ENCODE measurements at regions not wholly inside any gene's neighbourhood (a gene's known extent, or its start where the extent isn't known, plus 50 kb on each side); places are given as distances from the start of the nearest gene placed in this dataset.

DNA sequence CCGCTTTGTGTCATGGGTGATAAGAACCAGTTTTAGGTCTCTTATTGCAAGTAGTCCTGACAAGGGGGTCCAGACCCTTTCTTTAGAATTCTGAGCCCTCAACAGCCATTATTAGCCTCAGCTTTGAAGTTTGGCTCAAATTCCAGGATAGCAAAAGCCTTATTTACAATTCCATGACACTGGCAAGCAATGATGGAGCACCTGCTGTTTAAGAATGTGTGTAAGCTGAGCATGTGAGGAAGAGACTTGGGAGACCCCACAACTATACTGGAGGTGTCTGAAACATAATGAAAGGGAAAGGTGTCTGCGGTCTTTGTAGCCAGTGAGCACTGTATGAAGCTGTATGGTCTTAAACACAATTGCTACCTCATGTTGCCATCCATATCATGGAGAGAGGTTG is 119.8 kb downstream of the TBX5 start:
- TF ChIP-seq YY1 (IDR thresholded peaks at IDR 0.05; ENCODE audit: insufficient read depth, insufficient read length): no peak
- TF ChIP-seq SUZ12 (IDR thresholded peaks at IDR 0.05; ENCODE audit: extremely low read depth, insufficient read depth, insufficient read length): no peak
- TF ChIP-seq ZNF274 (IDR thresholded peaks at IDR 0.05; ENCODE audit: low read depth, low read length): no peak
